ENCODE measurements at regions not wholly inside any gene's neighbourhood (a gene's known extent, or its start where the extent isn't known, plus 50 kb on each side); places are given as distances from the start of the nearest gene placed in this dataset.

GRCh38 chr13:66154976-66155375 is 1075.2 kb downstream of the PCDH9 start:
- Histone ChIP-seq H3K9me3 (ENCODE audit: control insufficient read depth, insufficient read depth, low read length) (no peaks in the 10 kb centered on the region), H3K9ac (ENCODE audit: low read depth, low read length) (no peak overlapping the region), H2BK20ac (ENCODE audit: low read depth, low read length) (no peak overlapping the region), H4K91ac (ENCODE audit: insufficient read depth, low read depth, low read length) (no peak overlapping the region), H4K8ac (ENCODE audit: low read depth in 2 of 2, low read length in 2 of 2) (no peak overlapping the region), H3K4me2 (ENCODE audit: low read depth, low read length) (no peak overlapping the region), H2BK5ac (ENCODE audit: low read depth, low read length, poor library complexity, severe bottlenecking) (no peak overlapping the region), H3K27ac (ENCODE audit: insufficient read depth, low read length) (no peak overlapping the region), H3K4me1 (ENCODE audit: control insufficient read depth, insufficient read depth, low read length) (no peaks in the 10 kb centered on the region; the same call in 1 of the 2 replicates), H3K4me3 (ENCODE audit: insufficient read depth, low read depth, low read length) (no peak overlapping the region), H2AK5ac (ENCODE audit: low read depth, low read length) (no peak overlapping the region), H2AK9ac (replicated peaks; ENCODE audit: low read depth, low read length, poor library complexity) (no peak overlapping the region), H3K56ac (ENCODE audit: extremely low read depth, insufficient read depth, low read length) (no peak overlapping the region), H3K9me1 (ENCODE audit: insufficient read depth, low read length) (no peaks in the 10 kb centered on the region), H2BK120ac (ENCODE audit: low read depth, low read length) (no peak overlapping the region), H3K27me3 (ENCODE audit: control insufficient read depth, insufficient read depth, low read length) (no peaks in the 10 kb centered on the region), H4K20me1 (ENCODE audit: insufficient read depth, low read length) (no peaks in the 10 kb centered on the region), H3K18ac (ENCODE audit: low read depth, low read length) (no peak overlapping the region), H2BK15ac (ENCODE audit: low read depth, low read length) (no peak overlapping the region), H2AFZ (replicated peaks; ENCODE audit: low read length, poor library complexity) (no peak overlapping the region), H3K36me3 (ENCODE audit: control insufficient read depth, insufficient read depth, low read length) (no peaks in the 10 kb centered on the region), H3K79me1 (ENCODE audit: low read depth in 1 of 2, low read length in 2 of 2) (no peaks in the 10 kb centered on the region), H4K5ac (ENCODE audit: low read depth, low read length) (no peak overlapping the region), H3K14ac (replicated peaks; ENCODE audit: low read depth, low read length) (no peak overlapping the region), H3K4ac (ENCODE audit: low read depth, low read length) (no peak overlapping the region), H3K23ac (ENCODE audit: low read depth, low read length) (no peak overlapping the region)
- in situ Hi-C loops (cut with MboI; ENCODE audit: low sequenced_read_pairs) (no loop called here), dilution Hi-C loops (cut with HindIII; ENCODE audit: low sequenced_read_pairs, unreplicated experiment) (no loop called here), intact Hi-C loops (cut with micrococcal nuclease) (no loop called here)
- no TSS peak for BruUV-seq (replicated peaks)
- ChIA-PET CTCF (no interaction called here), POLR2A (ENCODE audit: unreplicated experiment) (no interaction called here)
- no peak for ATAC-seq (ENCODE audit: low read depth)
- WGBS, 2 experiments (ENCODE audit: extremely low coverage in 2 of 2, insufficient read length in 1 of 2), result no CpG with 5 or more reads among the region's 1 CpG
- peak; percentile 16 for DNase-seq
- no peak for TF ChIP-seq RFX5 (IDR thresholded peaks at IDR 0.05; ENCODE audit: low read depth, low read length)
- no peak for TF ChIP-seq USF2 (IDR thresholded peaks at IDR 0.05; ENCODE audit: low read depth, low read length)
- TF ChIP-seq MXI1 (IDR thresholded peaks at IDR 0.05; ENCODE audit: borderline replicate concordance, low read depth, low read length), result no peak
- TF ChIP-seq POLR2A (IDR thresholded peaks at IDR 0.05; ENCODE audit: low read depth, low read length), result no peak
